ENCODE measurements at regions not wholly inside any gene's neighbourhood (a gene's known extent, or its start where the extent isn't known, plus 50 kb on each side); places are given as distances from the start of the nearest gene placed in this dataset.

DNA sequence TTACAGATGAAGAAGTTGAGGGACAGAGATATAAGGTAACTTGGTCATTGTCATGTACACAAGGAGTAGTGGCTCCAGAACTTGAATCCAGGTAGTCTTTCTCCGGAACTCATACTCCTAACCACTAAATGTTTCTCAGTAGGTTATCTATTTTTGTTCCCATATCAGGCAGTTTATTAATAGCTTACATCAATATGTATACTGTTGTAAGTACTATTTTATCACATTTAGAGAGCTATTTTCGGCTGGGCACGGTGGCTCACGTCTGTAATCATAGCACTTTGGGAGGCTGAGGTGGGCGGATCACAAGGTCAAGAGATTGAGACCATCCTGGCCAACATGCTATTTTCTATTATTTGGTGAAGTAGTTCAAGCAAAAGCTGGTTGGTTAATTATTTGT is 415.6 kb upstream of the FBXO33 start:
- H3K4me3 ChIP-seq, result no peak overlapping the region
- H3K36me3 ChIP-seq, result no peaks in the 10 kb centered on the region
- H3K9me3 ChIP-seq, result no peaks in the 10 kb centered on the region
- TF ChIP-seq, protein P1, sequence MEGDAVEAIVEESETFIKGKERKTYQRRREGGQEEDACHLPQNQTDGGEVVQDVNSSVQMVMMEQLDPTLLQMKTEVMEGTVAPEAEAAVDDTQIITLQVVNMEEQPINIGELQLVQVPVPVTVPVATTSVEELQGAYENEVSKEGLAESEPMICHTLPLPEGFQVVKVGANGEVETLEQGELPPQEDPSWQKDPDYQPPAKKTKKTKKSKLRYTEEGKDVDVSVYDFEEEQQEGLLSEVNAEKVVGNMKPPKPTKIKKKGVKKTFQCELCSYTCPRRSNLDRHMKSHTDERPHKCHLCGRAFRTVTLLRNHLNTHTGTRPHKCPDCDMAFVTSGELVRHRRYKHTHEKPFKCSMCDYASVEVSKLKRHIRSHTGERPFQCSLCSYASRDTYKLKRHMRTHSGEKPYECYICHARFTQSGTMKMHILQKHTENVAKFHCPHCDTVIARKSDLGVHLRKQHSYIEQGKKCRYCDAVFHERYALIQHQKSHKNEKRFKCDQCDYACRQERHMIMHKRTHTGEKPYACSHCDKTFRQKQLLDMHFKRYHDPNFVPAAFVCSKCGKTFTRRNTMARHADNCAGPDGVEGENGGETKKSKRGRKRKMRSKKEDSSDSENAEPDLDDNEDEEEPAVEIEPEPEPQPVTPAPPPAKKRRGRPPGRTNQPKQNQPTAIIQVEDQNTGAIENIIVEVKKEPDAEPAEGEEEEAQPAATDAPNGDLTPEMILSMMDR (IDR thresholded peaks at IDR 0.05 in 8 of 11, conservative IDR thresholded peaks at IDR 0.05 in 3 of 11), result no peak
- TF ChIP-seq POLR2A (IDR thresholded peaks at IDR 0.05) (no peak), POLR2AphosphoS5 (IDR thresholded peaks at IDR 0.05) (no peak)
- no peak overlapping the region for H3K27ac ChIP-seq
- H3K4me1 ChIP-seq, result no peaks in the 10 kb centered on the region
- DNase-seq, result no peak
- 72 to 91% (median 78%) methylated on average over 4 to 5 of the region's 5 CpGs for WGBS, 5 donors
- H3K27me3 ChIP-seq (replicated peaks in 1 of 7), result no peaks in the 10 kb centered on the region
- intact Hi-C loops (cut with DNase I; ENCODE audit: low total_unique reads), result no loop called here

DNA sequence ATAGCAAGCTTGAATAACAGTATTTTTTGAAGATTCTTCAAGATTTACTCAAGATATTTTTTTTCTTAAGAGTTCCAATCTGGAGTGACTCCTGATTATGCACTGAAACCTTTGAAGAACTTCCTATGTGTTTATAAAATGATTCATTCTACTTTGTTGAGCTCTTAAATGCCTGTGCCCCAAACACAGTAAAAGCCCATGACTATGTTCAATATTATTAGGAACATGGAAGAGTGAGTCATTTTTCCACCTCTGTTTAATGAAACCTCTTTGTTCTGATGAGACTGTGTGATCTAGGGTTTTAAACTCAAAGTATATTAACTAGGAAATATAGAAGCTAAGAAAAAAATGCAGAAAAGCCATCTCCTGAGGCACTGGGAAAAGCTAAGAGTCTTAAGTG is 415.0 kb upstream of the FBXO33 start:
- H3K36me3 ChIP-seq, result no peaks in the 10 kb centered on the region
- no peaks in the 10 kb centered on the region for H3K4me1 ChIP-seq
- no peaks in the 10 kb centered on the region for H3K9me3 ChIP-seq
- no peak overlapping the region for H3K27ac ChIP-seq
- TF ChIP-seq POLR2A (IDR thresholded peaks at IDR 0.05), result no peak
- TF ChIP-seq, protein P1 (IDR thresholded peaks at IDR 0.05 in 8 of 11, conservative IDR thresholded peaks at IDR 0.05 in 3 of 11), result no peak
- no peak for DNase-seq
- H3K4me3 ChIP-seq, result no peak overlapping the region
- intact Hi-C loops (cut with DNase I; ENCODE audit: low total_unique reads), result no loop called here
- H3K27me3 ChIP-seq (replicated peaks in 1 of 7), result no peaks in the 10 kb centered on the region

DNA sequence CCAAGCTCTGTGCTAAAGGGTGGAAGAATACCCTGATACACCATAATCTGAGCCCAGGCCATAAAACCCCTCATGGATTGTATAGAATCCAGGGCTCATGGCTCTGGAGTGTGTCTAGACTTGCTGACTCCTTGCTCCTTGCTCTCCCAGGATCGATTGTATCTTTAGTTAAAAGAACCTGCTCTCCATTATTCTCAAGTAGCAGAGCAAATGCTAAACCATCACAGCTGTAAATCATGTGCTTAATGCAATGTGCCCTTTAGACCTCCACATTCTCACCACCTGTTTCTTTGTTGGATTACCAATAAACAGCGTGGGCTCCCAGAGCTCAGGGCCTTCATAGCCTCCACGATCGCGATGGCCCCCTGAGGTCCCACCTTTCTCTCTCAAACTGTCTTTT is 411.6 kb upstream of the FBXO33 start:
- Histone ChIP-seq H3K4me3 (no peak overlapping the region), H3K4me1 (no peaks in the 10 kb centered on the region), H3K36me3 (no peaks in the 10 kb centered on the region), H3K9me3 (no peaks in the 10 kb centered on the region), H3K27ac (no peak overlapping the region), H3K27me3 (replicated peaks in 1 of 7) (no peaks in the 10 kb centered on the region)
- intact Hi-C loops (cut with DNase I; ENCODE audit: low total_unique reads), result no loop called here
- 78 to 86% (median 84%) methylated on average over 5 of the region's 5 CpGs for WGBS, 5 donors
- TF ChIP-seq POLR2AphosphoS5 (IDR thresholded peaks at IDR 0.05) (no peak), POLR2A (IDR thresholded peaks at IDR 0.05) (no peak)
- TF ChIP-seq, protein P1 (IDR thresholded peaks at IDR 0.05 in 8 of 11, conservative IDR thresholded peaks at IDR 0.05 in 3 of 11), result no peak
- DNase-seq, result no peak

DNA sequence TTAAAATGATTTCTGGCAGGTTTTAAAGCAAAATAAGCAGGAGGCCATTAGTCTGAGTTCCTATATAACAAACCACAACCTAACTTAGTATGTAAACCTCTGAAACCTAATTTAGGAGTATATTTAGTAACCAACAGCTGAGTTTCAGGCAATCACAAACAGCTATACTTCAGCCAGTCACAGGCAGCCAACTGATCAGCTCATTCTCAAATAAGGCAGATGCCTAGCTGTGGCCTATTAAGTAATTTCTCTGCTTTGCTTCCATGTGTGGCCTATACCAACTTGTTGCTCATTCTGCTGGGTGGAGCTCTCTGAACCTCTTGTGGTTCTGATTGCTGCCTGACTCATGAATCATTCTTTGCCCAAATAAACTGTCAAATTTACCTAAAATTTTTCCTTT is 408.9 kb upstream of the FBXO33 start:
- no peaks in the 10 kb centered on the region for H3K36me3 ChIP-seq
- no peaks in the 10 kb centered on the region for H3K9me3 ChIP-seq
- H3K4me3 ChIP-seq, result no peak overlapping the region
- DNase-seq, result no peak
- H3K27me3 ChIP-seq (replicated peaks in 1 of 7), result no peaks in the 10 kb centered on the region
- intact Hi-C loops (cut with DNase I; ENCODE audit: low total_unique reads), result no loop called here
- no peak overlapping the region for H3K27ac ChIP-seq
- no peaks in the 10 kb centered on the region for H3K4me1 ChIP-seq
- no peak for TF ChIP-seq POLR2A (IDR thresholded peaks at IDR 0.05)
- no peak for TF ChIP-seq POLR2AphosphoS5 (IDR thresholded peaks at IDR 0.05)
- TF ChIP-seq, protein P1 (IDR thresholded peaks at IDR 0.05 in 8 of 11, conservative IDR thresholded peaks at IDR 0.05 in 3 of 11), result no peak
